Brain microvascular endothelial cell (primary cell): ENCODE measurements at regions not wholly inside any gene's neighbourhood (a gene's known extent, or its start where the extent isn't known, plus 50 kb on each side); places are given as distances from the start of the nearest gene placed in this dataset.

Experiments
- DNase-seq: peaks from one replicate; pipeline ENCODE4 v3.0.0-alpha.2; 2020
- H3K27ac ChIP-seq: fragments of 250-450 bp; sonication (Bioruptor Pico); 2 replicates; pipeline ENCODE4 v1.5.1; 2020; ENCODE audit warnings: mild to moderate bottlenecking, moderate library complexity
- H3K27me3 ChIP-seq: fragments of 250-450 bp; sonication (Bioruptor Pico); replicated peaks from 2 replicates; pipeline ENCODE4 v1.5.1; 2020; ENCODE audit warnings: mild to moderate bottlenecking
- H3K36me3 ChIP-seq: fragments of 250-450 bp; sonication (Bioruptor Pico); replicated peaks from 2 replicates; pipeline ENCODE4 v1.5.1; 2020; ENCODE audit warnings: mild to moderate bottlenecking
- H3K4me3 ChIP-seq: 2 replicates; pipeline ENCODE4 v1.5.1; 2011; ENCODE audit warnings: low read depth, mild to moderate bottlenecking, control low read depth, low read length, moderate library complexity
- in situ Hi-C: cut with HindIII; loops from 2 replicates; pipeline ENCODE4 v1.10.0; 2017; ENCODE audit warnings: low sequenced_read_pairs, low pct_ligation_motif_present
- TF ChIP-seq, protein P1 (sequence below): IDR thresholded peaks from 2 replicates; pipeline ENCODE4 v1.5.1; 2011; ENCODE audit warnings: low read depth, mild to moderate bottlenecking, moderate library complexity, low read length, control low read depth, inconsistent platforms; ENCODE audit errors: missing control alignments

DNA sequence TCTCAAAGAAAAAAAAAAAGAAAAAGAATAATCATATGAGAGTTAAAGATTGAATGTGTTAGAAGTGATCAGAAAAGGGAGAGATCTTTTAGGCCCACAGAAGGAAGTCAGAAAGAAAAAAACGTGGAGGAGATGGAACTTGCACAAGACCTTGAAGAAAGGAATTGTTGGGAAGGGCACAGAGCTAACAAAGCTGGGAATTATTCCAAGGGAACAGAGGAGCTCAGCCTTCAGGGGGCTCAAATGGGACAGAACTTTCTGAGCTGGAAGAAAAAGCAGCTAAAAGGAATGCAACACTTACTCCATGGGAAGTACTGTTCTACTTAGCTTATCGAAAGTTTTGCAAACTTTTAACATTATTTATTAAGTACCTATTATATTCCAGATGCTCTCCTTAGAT is 153.4 kb upstream of the ADRA1B start:
- in situ Hi-C loops = no loop called here

DNA sequence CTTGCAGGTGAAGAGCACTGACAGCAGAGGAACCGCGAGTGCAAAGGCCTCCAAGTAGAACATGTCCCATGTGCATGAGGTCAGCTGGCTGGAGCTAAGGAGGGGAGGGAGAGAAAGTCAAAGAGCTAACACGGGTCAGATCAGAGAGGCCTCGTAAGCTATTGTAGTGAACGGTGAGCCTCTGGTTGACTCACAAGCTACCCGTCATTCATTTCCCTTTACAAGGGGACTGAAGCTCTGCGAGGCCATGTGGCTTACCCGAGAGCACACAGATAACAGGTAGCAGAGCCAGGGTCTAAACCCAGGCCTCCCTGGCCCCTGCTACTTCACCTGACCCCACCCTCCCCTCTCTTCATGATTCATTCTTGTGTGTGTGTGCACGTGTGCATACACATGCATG is 152.7 kb upstream of the ADRA1B start:
- Histone ChIP-seq H3K27me3 (no peaks in the 10 kb centered on the region), H3K4me3 (no peak overlapping the region), H3K27ac (no peak overlapping the region), H3K36me3 (no peaks in the 10 kb centered on the region)
- in situ Hi-C loops = no loop called here
- TF ChIP-seq, protein P1, sequence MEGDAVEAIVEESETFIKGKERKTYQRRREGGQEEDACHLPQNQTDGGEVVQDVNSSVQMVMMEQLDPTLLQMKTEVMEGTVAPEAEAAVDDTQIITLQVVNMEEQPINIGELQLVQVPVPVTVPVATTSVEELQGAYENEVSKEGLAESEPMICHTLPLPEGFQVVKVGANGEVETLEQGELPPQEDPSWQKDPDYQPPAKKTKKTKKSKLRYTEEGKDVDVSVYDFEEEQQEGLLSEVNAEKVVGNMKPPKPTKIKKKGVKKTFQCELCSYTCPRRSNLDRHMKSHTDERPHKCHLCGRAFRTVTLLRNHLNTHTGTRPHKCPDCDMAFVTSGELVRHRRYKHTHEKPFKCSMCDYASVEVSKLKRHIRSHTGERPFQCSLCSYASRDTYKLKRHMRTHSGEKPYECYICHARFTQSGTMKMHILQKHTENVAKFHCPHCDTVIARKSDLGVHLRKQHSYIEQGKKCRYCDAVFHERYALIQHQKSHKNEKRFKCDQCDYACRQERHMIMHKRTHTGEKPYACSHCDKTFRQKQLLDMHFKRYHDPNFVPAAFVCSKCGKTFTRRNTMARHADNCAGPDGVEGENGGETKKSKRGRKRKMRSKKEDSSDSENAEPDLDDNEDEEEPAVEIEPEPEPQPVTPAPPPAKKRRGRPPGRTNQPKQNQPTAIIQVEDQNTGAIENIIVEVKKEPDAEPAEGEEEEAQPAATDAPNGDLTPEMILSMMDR = no peak
- DNase-seq = no peak

More for the DNA sequence above, 153.4 kb upstream of the ADRA1B start:
- Histone ChIP-seq H3K36me3 (no peaks in the 10 kb centered on the region), H3K4me3 (no peak overlapping the region), H3K27me3 (no peaks in the 10 kb centered on the region), H3K27ac (no peak overlapping the region)
- TF ChIP-seq, protein P1 = no peak
- DNase-seq = no peak

DNA sequence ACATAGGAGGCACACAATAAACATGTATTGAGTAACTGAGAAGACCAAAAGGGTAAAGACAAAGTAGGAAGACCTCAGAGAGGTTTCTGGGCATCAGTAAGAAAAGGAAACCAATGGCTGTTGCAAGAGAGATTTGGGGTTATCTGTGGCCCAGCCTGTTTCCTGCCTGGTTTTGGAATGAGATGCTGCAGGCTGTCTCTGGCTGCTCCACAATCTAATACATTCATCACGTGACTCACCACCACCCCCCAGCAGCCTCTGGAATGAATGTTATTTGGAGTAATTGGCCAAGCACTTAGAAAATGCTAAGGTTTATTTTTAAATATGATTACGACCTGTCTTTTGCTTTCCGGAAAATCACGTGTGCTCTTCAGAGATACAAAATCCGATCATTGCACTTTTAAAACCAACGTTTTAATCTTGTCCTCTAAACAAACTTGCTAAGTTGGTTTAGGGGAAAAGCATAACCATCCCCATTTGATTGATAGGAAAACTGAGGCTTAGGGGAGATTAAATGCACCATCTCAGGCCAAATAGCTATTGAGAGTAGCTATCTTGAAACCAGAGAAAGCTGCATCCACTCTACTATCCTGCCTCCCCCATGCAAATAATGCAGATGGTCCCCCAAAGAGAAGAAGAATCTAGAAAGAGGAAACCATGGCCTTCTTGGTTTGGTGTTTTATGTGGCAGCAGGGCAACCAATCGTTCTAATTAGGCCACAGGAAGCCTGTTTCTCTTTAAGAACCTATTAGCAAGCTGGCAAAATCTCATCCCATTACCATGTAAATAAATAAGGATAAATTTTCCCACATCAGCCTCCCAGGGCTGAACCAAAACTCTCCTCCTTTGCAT is 151.8 kb upstream of the ADRA1B start:
- no peaks in the 10 kb centered on the region for H3K27me3 ChIP-seq
- H3K36me3 ChIP-seq = no peaks in the 10 kb centered on the region
- in situ Hi-C loops = no loop called here
- TF ChIP-seq, protein P1 = no peak
- H3K4me3 ChIP-seq = no peak overlapping the region
- DNase-seq = peak; percentile 93
- no peak overlapping the region for H3K27ac ChIP-seq

DNA sequence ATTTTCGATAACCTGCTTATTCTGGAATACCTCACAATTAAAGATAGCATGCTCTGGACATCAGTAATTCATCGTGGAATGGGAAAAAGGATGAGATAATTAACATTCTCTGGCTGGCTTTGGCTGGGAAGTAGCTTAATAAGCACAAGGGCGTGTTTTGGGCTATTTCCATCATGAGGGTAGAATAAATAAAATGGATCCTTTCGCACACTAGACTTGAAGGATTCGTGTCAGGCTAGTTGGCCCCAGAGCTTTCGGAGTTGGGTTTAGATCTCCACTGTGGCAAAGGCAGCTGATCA is 151.2 kb upstream of the ADRA1B start:
- in situ Hi-C loops = no loop called here
- Histone ChIP-seq H3K4me3 (no peak overlapping the region), H3K36me3 (no peaks in the 10 kb centered on the region), H3K27me3 (no peaks in the 10 kb centered on the region), H3K27ac (no peak overlapping the region)
- DNase-seq = no peak
- TF ChIP-seq, protein P1 = no peak

DNA sequence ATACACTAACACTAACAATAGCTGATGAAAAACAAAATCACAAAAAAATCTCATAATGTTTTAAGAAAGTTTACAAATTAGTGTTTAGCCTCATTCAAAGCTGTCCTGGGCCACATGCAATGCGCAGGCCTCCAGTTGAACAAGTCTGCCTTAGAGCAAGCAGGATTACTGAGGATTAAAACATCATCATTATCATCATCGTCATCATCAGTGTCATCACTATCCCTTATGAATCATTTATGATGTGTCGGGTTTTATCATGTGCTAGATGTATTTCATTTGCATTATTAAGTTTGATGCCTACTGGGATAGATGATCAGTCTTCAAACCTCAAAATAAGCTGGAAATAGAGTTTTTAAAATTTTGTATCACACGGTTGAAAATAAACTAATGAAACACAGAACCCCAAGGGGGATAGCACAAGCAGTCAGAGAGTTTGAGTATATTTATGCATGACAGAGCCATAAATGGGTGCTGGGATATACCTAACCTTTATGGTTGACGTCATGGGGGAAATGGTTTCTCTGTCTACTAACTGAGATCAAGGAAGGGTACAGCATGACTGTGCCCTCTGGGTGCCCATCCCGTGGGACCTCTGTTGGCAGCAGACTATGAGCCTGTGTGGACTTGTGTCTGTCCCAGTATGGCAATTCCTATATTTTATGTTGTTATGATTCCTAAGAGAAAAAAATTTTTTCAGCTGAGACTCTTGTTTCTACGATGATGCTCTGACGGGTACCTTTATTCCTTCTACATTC is 150.3 kb upstream of the ADRA1B start:
- no peak overlapping the region for H3K27ac ChIP-seq
- H3K36me3 ChIP-seq = no peaks in the 10 kb centered on the region
- TF ChIP-seq, protein P1 = no peak
- in situ Hi-C loops = no loop called here
- H3K4me3 ChIP-seq = no peak overlapping the region
- no peak for DNase-seq
- H3K27me3 ChIP-seq = no peaks in the 10 kb centered on the region
